GM19452 (cell line): ENCODE measurements at regions not wholly inside any gene's neighbourhood (a gene's known extent, or its start where the extent isn't known, plus 50 kb on each side); places are given as distances from the start of the nearest gene placed in this dataset.
"Not testable (repeated sequence)": the region's sequence is repeated elsewhere in the genome, so short reads cannot be mapped to it uniquely, and the experiment has no call there.

Experiments
- ATAC-seq: cut with Tn5 transposase; IDR thresholded peaks from one replicate; pipeline ENCODE4 v1.9.1; 2021; ENCODE audit not compliant: unreplicated experiment

DNA sequence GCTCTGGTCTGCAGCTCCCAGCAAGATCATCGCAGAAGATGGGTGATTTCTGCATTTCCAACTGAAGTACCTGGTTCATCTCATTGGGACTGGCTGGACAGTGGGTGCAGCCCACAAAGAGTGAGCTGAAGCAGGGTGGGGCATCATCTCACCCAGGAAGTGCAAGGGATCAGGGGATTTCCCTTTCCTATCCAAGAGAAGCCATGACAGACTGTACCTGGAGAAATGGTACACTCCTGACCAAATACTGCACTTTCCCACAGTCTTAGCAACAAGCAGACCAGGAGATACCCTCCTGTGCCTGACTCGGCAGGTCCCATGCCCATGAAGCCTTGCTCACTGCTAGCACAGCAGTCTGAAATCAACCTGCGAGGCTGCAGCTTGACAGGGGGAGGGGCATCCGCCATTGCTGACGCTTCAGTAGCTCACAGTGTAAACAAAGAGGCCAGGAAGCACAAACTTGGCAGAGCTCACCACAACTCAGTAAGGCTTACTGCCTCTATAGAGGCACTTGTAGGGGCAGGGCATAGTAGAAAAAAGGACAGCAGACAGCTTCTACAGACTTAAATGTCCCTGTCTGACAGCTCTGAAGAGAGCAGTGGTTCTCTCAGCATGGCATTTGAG is 60.5 kb downstream of the AREG start:
- ATAC-seq = not testable (repeated sequence)

DNA sequence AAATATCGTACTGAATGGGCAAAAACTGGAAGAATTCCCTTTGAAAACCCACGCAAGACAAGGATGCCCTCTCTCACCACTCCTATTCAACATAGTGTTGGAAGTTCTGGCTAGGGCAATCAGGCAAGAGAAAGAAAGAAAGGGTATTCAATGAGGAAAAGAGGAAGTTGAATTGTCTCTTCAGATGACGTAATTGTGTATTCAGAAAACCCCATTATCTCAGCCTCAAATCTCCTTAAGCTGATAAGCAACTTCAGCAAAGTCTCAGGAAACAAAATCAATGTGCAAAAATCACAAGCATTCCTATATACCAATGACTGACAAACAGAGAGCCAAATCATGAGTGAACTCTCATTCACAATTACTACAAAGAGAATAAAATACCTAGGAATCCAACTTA is 64.4 kb downstream of the AREG start:
- ATAC-seq = not testable (repeated sequence)

DNA sequence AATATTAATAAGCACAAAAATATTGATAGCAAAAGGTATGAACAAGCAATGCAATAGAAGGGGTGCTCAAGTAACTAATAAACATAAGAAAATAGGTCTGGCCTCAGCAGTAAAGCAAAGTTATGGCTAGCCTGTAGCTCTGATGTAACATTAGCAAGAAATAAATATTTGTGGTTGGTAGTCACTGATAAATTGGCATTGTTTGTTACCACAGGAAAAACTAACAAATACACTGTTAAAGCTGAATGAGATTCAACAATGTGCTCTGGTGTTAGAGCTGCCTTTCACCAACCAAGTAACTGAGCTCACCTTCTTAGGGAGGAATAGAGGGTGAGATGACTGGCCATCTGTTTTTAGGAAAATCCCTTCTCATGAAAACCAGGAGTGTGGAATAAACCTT is 71.4 kb downstream of the AREG start:
- no peak for ATAC-seq

DNA sequence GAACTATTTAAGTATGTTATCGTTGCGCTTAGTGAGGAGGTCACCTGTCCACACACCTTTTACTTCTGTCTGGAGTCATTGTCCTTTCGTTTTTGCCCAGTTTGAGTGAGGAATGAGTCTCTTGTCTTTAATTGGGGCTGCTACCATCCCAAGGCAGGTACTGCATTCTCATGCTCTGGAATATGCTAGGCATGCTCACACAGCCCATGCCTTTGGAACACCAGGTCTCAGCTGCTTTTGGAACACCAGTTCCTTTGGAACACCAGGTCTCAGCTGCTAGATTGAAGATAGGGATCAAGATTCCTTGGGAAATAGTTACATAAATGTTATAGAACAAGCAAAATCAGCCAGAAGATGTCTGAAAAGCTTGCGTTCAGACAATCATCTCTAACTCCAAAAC is 73.1 kb downstream of the AREG start:
- no peak for ATAC-seq

DNA sequence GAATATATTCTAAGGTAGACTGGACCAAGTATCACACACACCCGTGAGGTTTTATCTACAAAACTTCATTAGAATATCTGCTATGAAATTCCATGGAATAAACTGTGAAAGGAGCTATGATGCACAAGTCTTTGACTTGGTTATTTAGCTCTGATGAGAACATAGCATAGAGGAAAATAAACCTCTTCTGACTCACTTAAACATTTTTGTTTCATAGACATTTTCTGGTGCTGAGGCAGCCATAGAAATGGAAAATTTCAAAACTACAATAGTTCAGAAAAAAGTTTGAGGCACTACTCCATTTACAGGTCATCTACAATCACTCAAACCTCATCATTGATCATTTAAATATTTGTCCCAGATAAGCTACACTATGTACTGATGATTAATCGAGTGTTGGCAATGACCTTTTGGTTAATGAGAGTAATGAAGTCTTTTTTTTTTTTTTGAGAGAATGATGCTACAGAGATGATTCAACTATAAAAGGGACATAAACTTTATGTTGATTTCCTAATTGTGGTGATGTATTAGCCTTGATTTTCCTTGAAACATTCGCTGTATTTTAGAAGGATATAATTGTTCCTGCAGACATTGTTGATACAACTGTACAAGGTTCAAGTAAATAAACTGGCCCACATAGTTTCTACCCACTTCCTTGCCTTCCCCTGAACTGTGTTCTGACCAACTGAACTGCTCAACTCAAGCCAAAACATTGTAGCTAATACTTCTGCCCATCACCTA is 77.5 kb downstream of the AREG start:
- ATAC-seq = no peak

DNA sequence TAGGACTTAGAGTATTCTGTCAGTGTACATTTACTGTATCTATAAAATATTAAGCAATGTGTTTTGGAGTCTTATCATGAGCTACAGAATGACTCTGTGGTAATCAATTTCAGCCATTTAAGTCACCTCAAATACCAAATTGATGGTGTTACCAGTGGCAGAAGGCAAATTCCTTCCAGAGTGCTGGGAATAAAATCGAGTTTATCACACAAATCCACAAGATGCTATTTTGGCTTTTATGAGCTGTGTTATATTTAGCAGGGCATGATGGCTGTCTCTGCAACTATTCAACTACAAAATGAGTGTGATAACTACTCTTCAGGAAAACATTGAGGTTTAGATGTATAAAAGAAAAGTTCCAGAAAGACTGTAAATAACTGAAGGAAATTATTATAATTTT is 78.2 kb downstream of the AREG start:
- no peak for ATAC-seq

DNA sequence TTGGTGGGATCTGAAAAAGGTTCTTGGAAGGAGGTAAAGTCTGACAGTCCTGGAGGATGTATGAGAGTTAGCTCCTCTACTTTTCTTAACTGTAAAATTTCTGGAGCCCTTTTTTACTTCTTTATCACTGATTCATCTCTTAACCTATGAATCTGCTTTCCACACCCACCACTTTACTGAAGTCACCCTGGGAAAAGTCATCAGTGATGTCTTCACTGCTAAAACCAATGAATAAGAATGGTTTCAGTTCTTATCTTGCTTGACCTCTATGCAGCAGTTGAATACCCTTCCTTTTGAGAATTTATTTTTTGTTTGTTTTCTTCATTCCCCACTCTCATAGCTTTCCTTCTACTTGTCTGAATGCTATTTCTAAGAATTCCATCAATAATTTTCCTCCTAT is 80.0 kb downstream of the AREG start:
- no peak for ATAC-seq

DNA sequence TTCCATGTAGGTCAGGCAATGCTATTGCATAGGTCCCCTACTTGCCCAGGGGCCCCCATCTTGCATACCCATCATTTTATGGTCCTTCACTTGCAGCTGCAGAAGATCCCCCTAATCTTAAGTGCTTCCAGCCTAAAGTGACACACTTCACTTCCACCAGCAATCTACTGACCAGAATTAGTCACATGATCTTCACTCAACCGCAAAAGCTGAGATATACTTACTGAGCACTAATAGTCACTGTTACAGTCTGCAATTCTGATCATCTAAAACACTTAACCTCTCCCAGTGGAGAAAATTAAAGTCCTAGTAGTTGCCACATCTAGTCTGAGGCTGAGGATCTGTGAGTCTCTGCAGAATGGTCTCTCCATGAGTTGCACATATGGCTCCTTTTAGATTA is 82.1 kb downstream of the AREG start:
- ATAC-seq = no peak

DNA sequence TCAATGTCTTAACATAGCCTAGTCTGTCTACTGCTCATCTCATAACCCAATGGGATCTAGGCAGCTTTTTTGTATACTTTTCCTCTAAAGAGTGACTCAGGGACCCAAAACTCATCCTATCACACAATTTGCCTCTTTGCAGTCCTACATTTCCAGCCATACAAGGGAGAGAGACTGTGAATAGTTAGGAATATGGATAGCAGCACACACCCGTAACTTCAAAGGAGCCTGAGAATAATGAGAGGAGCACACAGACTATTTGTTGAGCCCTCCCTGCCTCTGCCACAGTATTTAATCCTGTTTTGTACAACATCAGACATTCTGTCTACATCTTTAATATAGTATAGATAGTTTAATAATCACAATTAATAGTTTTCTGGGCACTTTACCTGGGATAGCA is 83.2 kb downstream of the AREG start:
- ATAC-seq = no peak

DNA sequence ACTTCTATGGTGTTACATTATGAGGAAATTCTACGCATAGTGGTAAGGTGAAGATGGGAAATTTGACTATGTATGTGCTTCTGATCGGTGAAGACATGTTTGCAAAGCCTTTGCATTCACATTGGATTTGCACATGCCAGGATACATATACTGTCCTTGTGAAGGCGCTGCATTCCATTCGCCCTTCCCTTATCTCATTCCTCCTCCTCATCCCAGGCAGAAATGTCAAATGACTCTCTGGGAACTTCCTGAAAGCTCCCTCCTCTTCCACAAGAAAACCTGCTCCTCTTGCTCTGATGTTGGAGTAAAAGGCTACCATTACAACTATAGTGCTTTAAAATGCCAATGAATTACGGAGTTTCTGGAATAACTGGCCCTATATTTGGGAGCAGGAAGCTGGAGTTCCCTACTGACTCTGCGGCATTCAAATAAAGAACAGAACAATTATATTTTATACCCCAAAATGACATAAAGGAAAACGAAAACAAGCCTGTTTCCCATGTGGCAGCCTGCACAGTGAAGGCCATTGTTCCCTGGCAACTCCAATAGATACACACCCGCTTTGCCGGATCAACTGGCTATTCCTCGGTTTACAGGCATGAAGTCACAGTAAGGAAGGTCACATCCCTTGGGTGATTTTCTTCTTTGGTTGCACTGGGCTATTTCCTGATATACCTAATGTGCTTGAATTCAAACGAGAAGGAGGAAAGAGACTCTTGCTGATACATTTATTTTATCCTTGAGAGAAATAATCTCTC is 84.5 kb downstream of the AREG start:
- ATAC-seq = no peak

DNA sequence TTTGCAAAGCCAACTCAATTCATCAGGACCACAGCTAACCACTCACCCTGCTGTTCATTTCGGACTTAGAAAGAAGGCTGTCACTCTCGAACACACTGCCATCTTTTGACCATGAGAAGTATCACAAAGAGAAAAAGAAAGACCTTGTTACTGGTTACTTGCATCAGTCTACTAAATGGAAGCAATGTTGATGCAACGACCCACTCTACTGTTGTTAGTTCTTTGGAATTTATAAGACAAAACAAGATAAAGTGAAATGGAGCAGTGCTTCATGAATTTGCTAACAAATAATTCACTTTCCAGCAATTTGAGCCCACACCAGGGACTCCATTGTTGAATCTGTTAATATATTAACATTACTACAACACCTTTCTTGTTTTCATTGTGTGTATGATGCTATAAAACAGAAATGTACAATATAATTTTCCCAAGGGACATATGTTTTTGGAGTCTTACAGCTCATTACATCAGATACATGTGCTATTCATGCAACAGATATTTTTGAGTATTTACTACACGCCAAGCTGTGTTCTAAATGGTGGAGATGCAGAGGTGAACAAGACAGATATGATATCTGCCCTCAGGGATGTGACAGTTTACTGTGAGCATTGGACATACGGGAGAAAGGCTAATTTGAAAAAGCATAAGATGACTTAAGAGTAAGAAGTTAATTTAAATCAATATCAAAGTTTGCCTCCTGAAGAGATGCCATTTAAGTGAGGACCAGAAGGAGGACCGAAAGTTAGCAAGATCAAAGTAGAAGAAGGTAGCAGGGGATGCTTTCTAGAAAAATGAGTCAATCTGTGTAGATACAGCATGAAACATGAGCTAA is 87.2 kb downstream of the AREG start:
- peak; percentile 79 for ATAC-seq

DNA sequence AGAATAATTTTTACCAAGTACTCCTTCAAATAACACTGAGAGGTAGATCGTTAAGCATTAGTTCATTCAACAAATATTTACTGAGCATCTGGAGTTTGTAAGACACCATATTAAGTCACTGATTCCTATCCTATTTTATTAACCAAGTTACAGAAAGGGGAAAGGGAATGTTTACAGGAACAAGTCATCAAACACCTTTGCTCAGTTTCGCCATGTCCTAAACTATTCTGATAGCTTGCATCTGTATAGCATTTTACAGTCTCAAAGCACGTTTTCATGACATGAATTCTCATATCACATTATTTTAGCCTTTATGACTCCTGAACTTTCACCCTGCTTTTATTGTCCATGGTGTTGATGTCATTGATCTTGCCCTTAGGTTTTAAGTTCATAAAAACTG is 89.2 kb downstream of the AREG start:
- ATAC-seq = no peak

DNA sequence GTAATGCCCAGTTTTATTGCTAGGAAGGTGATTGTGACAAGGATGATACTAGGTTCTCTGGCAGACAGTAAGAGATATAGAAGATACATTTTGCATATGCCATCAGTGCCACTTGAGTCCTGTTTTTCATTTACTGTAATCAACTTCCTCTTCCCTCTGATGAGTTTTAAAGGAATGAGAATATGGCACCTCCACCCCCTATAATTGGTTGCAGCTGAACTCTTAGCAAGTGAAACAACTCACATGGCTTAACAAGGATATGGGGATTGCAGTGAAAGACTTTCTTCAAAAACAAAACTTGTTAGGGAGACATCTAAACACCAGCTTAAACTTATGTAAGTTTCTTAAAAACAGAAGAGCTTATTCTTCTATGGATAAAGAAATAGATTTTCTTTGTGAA is 90.0 kb downstream of the AREG start:
- ATAC-seq = no peak

DNA sequence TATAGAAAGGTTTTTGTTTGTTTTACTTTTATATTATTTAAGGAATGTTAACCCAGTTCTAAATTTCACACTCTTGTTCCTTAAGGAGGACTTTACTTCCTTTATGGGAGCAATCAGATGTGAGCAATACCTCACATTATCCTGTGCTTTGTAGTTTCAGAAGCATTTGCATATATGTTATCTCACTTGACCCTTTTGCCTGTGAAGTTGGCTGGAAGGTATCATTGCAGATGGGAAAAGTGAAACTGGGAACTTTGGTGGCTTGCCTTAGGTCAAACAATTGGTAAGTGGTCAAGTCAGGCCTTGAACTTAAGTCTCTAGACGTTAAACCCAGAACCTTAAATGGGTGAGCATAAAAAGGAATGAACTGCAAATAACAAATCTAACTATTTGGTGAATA is 90.6 kb downstream of the AREG start:
- ATAC-seq = no peak

DNA sequence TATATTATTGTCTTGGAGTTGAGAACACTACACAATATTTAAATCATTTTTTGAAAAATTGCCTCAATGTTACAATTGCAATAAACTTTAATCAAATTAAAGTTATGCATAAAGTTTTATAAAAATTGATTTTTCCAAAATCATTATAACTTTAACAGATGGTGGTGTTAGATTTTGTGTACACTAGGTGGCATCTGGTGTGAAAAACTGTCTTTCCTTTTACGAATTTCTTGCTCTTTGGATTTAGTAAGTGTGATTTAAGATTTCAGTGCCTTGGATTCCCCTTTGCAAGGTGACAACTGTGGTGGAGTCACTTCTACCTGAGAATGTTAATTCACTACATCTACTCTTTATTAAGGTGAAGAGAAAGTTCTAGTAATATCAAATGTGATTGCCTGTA is 91.6 kb downstream of the AREG start:
- ATAC-seq = no peak

DNA sequence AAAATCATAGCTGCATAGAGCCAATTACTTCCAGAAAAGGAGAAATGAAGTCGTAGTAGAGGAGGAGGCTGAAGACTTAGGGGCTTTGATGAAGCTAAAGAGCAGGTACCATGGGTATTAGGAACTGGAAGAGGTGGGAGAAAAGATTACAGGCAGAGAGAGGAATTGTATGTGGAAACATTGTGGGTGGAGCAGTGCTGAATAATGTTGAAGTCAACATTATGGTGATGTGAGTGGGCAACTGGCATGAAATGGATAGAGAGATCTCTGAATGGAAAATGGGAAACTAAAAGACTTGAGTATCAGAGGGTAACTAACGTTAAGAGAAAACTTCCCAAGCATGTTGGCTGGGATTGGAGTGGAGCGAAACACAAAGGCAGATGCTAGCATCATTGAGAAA is 92.5 kb downstream of the AREG start:
- no peak for ATAC-seq

DNA sequence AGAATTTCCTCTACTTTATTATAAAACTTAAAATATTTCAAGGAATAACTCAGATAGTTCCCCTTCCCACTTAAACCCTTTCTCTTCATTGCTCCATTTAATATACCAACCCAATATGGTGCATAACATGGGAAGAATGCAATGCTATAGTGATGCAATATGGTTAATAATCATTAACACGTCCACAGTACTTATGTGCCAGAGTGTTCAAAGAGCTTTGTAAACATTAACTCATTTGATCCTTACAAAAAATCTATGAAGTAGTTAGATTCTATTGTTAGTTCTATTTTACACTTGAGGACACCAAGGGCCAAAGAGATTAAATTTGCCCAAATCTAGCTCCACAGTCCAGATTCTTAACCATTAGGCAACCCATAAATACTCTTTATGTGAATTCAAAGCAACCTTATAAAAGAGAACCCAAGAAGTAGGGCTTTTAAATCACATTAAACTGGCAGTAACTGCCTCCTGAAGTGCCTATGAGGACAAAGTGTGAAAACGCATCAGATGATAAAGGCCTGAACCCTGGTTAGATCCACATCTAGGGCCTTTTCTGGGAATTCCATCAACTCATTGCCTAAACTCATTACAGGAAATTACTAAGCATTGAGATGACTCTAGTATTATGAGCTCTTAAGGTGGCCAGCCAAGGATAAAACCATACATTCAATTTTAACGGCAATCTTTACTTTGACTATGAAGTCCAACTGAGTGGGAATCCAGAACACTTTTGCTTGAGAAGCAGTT is 94.3 kb downstream of the AREG start:
- ATAC-seq = no peak

DNA sequence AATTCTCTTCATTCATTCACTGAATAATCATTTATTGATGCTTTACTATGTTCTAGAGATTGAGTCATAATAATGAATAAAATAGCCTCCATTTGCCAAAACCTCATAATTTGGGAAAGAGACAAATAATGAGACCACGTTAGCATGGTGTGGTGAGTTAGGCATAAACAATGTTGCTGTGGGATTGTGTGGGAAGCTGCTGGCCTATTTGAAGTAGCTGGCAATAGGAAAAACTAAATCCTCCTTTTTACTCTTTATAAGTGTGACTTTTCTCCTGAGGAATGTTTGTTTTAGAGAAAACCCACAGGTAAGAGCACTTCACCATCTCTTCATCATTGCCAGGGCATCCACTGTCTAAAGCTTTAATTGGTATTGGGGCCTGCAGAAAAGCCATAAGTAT is 95.3 kb downstream of the AREG start:
- ATAC-seq = no peak

DNA sequence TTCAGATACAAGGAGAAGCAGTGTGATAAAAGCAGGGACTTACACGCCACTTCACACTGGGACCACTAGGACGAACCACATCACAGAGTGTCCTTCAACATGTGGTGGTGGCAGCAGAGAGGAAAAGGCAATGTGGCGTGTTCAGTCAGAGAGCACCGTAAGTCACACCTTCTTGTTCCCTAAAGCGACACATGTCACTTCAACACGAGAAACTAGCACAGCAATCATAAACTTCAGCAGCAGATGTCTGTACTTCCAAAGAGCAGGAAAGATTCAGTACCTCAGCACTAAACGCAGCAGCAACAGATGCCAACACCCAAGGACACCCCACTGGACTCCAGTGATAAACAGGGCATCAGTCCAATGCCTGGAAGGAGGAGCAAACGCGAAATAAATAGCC is 96.7 kb downstream of the AREG start:
- no peak for ATAC-seq

DNA sequence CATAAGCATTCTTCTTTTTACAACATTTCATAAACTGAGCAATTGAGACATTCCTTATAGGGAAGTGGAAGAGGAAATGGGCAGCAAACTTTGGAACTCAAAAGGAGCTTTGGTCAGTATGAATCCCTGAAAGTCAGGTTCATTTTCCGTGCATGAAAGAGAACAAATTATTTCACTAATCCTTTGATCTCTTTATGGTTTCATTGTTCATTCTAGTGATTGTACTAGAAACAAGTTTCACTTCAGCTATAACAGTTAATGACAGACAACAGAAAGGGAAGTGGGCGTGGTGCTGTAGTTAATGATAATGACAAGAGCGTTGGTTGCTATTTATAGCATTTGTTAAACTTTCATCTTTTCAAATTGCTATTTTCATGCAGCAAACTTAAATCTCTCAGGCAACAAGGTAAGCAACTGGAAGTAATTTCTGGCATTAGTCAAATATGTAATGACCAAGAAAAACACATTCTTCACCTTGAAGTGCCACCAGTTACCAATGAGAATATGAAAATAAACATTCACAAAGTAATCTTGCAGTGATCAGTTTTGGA is 98.4 kb downstream of the AREG start:
- ATAC-seq = peak; percentile 89
